GM18502 (cell line): ENCODE measurements at regions not wholly inside any gene's neighbourhood (a gene's known extent, or its start where the extent isn't known, plus 50 kb on each side); places are given as distances from the start of the nearest gene placed in this dataset.
"Not testable (repeated sequence)": the region's sequence is repeated elsewhere in the genome, so short reads cannot be mapped to it uniquely, and the experiment has no call there.

ENCODE experiments used
- ATAC-seq: cut with Tn5 transposase; IDR thresholded peaks from one replicate; pipeline ENCODE4 v1.9.1; 2021; ENCODE audit warnings: mild to moderate bottlenecking; ENCODE audit not compliant: unreplicated experiment, poor library complexity

- ATAC-seq: no peak
Observed at GRCh38 chr20:56765172-56766073, 136.3 kb downstream of the TFAP2C start.

- ATAC-seq: no peak
Observed at GRCh38 chr20:56766528-56766927, 137.4 kb downstream of the TFAP2C start.

GRCh38 chr20:56769921-56770600 is 141.0 kb downstream of the TFAP2C start:
- no peak for ATAC-seq

DNA sequence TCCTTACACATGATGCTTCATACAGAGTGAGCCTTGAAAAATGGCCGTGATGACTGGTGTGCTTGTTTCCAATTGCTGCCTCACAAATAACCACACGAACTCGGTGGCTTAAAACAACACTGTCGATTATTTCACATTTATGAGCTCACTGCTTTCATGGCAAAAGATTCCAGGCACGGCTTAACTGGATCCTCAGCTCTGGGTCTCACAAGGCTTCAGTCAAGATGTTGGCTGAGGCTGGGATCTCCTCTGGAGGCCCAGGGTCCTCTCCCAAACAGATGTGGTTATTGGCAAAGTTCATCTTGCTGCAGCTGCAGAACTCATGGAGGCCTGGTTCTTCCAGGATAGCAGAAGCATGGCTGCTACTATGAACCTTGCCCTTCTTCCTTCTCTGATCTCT is 144.6 kb downstream of the TFAP2C start:
- ATAC-seq: no peak

DNA sequence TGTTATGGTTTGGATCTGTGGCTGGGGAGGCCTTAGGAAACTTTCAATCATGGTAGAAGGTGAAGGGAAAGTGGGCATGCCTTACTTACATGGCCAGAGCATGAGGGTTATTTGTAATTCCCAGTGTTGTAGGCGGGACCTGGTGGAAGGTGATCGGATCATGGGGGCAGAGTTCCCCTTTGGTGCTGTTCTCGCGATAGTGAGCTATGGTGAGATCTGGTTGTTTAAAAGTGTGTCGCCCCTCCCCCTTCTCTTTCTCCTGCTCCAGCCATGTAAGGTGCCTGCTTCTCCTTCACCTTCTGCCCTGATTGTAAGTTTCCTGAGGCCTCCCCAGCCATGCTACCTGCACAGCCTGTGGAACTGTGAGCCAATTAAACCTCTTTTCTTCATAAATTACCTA is 145.8 kb downstream of the TFAP2C start:
- ATAC-seq: no peak

- ATAC-seq: no peak
Observed at GRCh38 chr20:56776345-56776744, 147.2 kb downstream of the TFAP2C start.

- no peak for ATAC-seq
Observed at GRCh38 chr20:56778765-56779195, 149.7 kb downstream of the TFAP2C start.

GRCh38 chr20:56779452-56780143 is 150.5 kb downstream of the TFAP2C start:
- ATAC-seq: no peak

DNA sequence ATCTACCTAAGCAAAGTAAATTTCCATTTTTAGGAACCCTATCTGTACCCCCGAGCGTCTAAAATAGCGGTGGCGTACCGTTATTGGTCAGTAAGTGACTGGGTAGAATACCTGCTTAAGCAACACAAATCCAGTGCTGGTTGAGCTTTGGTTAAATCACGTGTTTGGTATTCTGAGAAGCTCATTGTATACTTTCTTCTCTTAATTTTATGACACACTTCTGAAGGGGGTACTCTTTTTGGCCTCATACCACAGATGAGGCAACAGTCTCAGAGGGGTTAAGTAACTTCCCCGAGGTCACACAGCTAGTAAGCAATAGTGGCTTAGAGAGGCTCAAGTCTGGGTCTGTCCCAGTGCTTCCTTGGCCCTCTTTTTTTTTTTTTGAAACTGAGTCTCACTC is 151.2 kb downstream of the TFAP2C start:
- ATAC-seq: no peak

GRCh38 chr20:56781108-56781739 is 152.1 kb downstream of the TFAP2C start:
- no peak for ATAC-seq

GRCh38 chr20:56781987-56782560 is 153.0 kb downstream of the TFAP2C start:
- ATAC-seq: not testable (repeated sequence)

GRCh38 chr20:56782814-56783213 is 153.7 kb downstream of the TFAP2C start:
- ATAC-seq: not testable (repeated sequence)

DNA sequence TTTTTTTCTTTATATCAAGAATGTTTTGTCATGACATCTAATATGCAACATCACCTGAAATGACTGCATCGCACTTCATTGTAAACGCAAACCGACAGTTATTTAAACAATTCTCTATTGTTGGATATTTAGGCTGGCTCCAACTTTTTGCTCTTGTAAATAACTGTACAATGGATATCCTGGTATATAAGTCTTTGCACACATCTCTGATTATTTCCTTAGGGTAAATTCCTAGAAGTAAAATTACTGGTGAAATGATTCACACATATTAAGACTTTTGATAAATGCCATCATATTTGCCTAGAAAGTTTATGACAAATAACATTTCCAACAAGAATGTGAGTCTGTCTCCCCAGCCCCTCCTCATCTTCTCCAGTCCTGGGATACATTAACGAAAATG is 154.7 kb downstream of the TFAP2C start:
- ATAC-seq: no peak

DNA sequence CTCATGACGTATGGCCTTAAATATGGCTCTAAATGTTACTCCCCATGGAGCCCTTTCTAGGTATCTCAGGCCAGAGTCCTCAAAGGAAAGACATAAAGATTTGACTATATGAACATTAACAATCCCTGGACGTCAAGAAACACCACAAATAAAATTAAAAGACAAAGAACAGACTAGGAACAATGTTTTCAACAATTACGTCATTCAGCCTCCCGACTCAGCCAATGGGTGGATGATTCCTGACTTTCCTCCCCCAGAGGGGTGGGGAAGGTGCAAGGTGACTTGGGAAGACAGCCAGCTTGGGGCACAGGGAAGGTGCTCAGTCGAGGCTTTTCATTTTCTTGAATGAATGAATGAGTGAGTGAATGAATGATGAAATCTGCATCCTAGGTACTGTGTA is 157.4 kb downstream of the TFAP2C start:
- ATAC-seq: no peak

DNA sequence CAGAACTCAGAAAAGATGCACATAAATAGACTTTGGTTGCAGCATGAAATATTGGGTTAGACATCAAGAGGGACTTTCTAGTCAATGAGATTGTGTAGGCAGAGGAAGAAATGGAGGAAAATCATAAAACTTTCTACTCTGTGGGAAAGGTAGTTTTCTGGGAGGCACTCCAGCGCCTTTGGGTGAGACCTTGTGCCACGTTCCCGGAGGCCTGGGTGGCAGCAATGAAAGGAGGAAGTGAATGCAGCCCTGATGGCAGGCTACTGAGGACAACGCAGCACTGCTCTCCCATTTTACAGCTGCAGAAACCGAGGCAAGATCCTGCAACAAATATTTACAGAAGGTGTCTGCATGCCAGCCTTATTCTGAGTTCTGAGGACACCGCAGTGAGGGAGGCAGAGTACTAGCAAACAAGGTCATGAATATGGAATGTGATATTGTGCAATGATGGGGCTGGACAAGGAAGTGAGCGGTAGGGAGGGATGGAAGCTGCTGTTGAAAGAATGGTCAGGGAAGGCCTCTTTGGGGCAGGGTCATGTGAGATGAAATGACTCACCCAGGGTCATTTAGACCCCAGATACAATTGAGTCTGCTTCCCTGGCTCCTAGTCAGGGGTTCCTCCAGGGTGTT is 159.1 kb downstream of the TFAP2C start:
- ATAC-seq: no peak

DNA sequence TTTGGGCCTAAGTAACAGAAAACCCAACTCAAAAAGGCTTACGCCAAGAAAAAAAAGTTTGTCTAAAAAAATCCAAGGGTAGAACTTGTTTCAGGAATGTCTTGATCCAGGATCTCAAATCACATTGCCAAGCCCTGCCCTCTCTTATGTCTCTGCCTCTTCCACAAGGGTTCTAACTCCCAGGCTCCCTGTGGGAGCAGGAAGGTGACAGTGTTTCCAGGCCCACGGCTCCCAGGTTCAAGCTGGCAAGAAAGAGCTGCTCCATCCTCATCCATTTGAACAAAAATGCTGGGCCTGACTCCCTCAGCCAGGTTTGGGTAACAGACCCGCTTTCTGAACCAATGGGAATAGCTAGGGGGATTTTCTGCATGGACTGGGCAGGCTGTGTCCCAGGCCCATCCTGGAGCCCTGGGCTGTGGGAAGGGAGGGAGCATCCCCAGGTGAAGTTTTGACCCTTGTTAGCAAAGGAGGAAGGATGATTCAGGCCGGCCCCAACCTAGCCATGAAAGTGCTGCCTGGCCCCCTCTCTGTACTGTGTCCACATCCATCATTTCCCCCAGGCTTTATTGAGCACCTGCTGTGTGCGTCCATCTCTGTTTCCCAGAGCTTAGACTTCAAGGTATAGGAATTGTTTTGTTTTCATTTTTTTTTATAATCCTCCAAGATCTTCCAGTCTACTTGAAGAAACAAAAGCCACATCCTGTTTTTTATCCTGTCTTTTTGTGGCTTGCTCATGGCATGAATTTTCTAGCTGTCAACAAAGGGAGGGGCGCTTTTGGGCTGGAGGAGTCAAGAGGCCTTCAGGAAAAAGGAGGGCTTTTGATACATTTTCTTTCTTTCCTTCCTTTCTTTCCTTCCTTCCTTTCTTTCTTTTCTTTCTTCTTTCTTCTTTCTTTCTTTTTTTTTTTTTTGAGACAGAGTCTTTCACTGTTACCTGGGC is 159.8 kb downstream of the TFAP2C start:
- no peak for ATAC-seq

DNA sequence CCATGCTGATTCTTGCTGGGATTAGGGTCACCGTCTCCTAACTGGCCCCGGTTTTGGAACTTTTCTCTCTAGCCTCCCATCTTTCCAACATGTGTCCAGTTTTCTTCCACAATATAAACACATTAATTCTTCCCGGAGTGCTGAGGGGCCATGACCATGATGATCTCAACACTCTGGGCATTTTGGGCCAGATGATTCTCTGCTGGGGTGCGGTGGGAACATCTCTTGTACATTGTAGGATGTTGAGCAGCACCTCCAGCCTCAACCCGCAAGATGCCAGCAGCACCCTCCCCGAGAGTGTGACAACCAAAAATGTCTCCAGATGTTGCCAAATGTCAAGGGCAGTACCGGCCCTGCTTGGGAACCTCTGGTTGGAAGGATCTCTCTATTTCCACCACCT is 164.8 kb downstream of the TFAP2C start:
- ATAC-seq: no peak

DNA sequence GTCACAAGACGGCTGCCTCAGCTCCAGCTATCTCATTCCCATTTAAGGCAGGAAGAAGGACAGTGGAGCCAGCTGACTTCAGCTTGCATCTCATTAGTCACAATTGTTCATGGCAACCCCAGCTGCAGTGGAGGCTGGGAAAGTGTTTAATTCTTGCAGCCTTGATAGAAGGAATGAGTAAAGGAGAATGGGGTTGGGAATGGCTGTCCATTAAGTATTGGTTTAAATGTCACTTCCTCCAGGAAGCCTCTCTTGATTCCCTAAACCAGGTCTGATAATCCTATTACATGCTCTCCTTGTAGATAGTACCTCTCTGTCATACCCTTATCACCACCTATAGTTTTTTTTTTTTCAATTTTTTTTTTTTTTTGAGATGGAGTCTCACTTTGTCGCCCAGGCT is 166.4 kb downstream of the TFAP2C start:
- no peak for ATAC-seq

GRCh38 chr20:56796345-56796744 is 167.2 kb downstream of the TFAP2C start:
- ATAC-seq: no peak
